Activated CD4-positive, alpha-beta T cell treated with anti-CD3 and anti-CD28 coated beads for 1 hour (primary cell): ENCODE measurements at regions not wholly inside any gene's neighbourhood (a gene's known extent, or its start where the extent isn't known, plus 50 kb on each side); places are given as distances from the start of the nearest gene placed in this dataset.

Source experiments
- DNase-seq: peaks from one replicate; pipeline ENCODE4 v3.0.0-alpha.2; 2020

DNA sequence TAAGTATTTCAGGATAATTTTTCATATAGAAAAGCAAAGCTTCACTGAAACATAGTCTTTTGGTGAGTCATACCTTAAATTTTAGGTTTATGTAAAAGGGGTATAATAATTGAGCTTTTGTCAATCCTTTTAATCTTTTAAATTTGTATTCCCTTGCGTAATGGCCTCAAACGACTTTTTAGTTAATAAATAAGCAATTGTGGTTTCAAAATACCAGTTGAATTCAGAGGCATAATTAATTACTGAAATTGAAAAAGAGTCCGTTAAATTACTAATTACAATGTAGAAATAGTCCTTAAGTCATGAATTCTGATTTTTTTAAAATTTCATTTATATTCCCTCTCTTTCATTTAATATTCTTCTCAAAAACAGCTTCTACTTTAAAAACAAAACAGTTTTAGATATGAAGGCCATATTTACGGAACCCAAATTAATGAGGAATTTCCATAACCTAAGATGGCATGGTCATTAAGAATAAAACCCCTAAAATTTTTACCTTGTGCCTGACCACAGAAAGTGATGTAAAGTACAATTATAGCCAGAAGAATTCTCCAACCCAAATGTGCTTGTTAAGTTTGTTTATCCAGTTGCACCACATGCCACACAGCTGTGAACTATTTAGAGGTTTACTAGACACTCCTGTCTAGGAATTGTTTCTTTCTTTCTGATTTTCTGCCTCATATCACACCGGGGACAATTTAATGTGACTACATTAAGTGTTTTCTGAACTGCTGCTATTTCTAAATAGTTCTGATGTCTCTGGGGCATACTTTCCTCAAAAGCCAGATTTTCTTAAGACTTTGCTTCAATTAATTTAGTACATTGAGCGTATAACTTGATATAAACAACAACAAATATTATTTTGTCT is 60.7 kb upstream of the ITGA4 start:
- DNase-seq, result no peak

DNA sequence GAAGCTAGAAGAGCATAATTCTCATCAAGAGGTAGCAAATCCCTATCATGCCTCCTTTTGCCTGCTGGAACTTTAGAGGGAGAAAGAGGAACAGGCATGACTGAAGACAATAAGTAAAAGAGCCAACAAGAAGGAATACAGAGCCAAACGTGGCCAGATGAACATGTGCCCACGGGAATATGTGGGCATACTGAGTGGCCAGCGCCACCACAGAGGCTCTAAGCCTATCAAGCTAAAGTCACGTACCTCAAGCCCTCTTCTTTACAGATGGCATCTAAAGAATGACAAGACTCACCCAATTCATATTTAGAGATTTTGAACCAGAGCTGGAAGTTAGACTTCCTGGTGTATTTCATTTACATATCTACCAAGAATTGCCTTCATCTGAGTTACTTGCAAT is 59.9 kb upstream of the ITGA4 start:
- DNase-seq, result no peak

DNA sequence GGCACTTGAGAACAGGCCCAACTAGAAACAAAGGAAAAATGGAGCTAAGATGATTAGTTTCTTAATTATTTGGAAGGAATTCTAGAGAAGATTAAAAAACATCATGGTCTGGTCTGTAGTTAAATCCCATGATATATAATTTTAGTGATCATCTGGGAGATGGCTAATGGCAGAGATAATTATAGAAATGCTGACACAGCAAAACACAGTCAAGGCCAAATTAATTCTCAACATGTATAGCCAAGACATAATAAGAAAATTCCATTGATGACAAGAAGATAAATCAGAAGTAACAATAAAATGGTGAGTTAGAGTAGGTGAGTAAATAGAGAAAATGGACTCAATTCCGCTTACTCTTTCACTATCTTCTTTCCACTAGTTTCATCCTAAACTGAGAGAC is 59.2 kb upstream of the ITGA4 start:
- no peak for DNase-seq

DNA sequence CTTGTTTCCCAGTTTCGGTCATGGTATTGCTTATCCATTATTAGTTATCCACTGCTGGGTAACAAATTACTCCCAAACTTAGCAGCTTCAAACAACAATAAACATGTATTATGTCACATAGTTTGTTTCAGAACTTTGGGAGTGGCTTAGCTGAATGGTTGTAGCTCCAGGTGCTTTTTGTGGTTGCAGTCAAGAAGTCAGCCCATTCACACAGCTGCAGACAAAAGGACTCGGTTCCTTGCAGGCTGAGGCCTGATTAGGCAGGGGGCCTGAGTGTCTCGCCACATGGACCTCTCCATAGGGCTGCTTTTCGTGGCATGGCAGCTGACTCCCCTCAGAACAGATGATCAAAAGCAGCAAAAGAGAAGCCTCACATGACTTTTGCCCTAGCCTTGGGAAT is 58.2 kb upstream of the ITGA4 start:
- no peak for DNase-seq

GRCh38 chr2:181404472-181404871 is 52.7 kb upstream of the ITGA4 start:
- no peak for DNase-seq

GRCh38 chr2:181407171-181407570 is 50.0 kb upstream of the ITGA4 start:
- no peak for DNase-seq
